ENCODE measurements at regions not wholly inside any gene's neighbourhood (a gene's known extent, or its start where the extent isn't known, plus 50 kb on each side); places are given as distances from the start of the nearest gene placed in this dataset.

GRCh38 chr5:96155147-96155546 is 193.5 kb upstream of the ELL2 start (continued):
- TF ChIP-seq ATF3 (IDR thresholded peaks at IDR 0.05; ENCODE audit: insufficient read depth, low read depth, low read length), result no peak
- TF ChIP-seq TEAD4 (IDR thresholded peaks at IDR 0.05; ENCODE audit: low read depth, low read length), result no peak
- TF ChIP-seq SIX5 (IDR thresholded peaks at IDR 0.05; ENCODE audit: low read depth, low read length), result no peak

Data from H1 (cell line).